Skeletal muscle satellite cell (primary cell): ENCODE measurements at regions not wholly inside any gene's neighbourhood (a gene's known extent, or its start where the extent isn't known, plus 50 kb on each side); places are given as distances from the start of the nearest gene placed in this dataset.
A peak's percentile ranks its signal among the peaks of the same experiment; 100 is the strongest.
"Not testable (repeated sequence)": the region's sequence is repeated elsewhere in the genome, so short reads cannot be mapped to it uniquely, and the experiment has no call there.

Experiments used
- H3K27me3 ChIP-seq: 2 replicates; pipeline ENCODE4 v1.7.0; 2013; ENCODE audit warnings: low read length; ENCODE audit not compliant: control insufficient read depth, insufficient read depth
- H3K36me3 ChIP-seq: 2 replicates; pipeline ENCODE4 v1.7.0; 2013; ENCODE audit warnings: mild to moderate bottlenecking, control low read depth, low read length; ENCODE audit not compliant: insufficient read depth
- H3K4me1 ChIP-seq: 2 replicates; pipeline ENCODE4 v1.7.0; 2013; ENCODE audit warnings: low read length; ENCODE audit not compliant: control insufficient read depth, insufficient read depth
- H3K4me2 ChIP-seq: 2 replicates; pipeline ENCODE4 v1.7.0; 2013; ENCODE audit warnings: mild to moderate bottlenecking, low read length
- H3K4me3 ChIP-seq: 2 replicates; pipeline ENCODE4 v1.7.0; 2013; ENCODE audit warnings: low read length
- H3K9ac ChIP-seq: 2 replicates; pipeline ENCODE4 v1.7.0; 2013; ENCODE audit warnings: mild to moderate bottlenecking, low read depth, low read length, moderate library complexity
- H3K9me3 ChIP-seq: replicated peaks from 2 replicates; pipeline ENCODE4 v1.7.0; 2013; ENCODE audit warnings: mild to moderate bottlenecking, control low read depth, low read length

- no peak overlapping the region for H3K9ac ChIP-seq
These were observed 683.7 kb upstream of the SALL1 start for GRCh38 chr16:51834794-51835193.

GRCh38 chr16:51834133-51834532 is 683.1 kb upstream of the SALL1 start:
- no peaks in the 10 kb centered on the region for H3K36me3 ChIP-seq
- peaks cover 3% of the 10 kb centered on the region for H3K4me1 ChIP-seq
- H3K4me2 ChIP-seq: peak overlapping the region; percentile 53
- H3K9me3 ChIP-seq: no peaks in the 10 kb centered on the region
- H3K27me3 ChIP-seq: no peaks in the 10 kb centered on the region
- peak overlapping the region; percentile 34 for H3K9ac ChIP-seq
- no peak overlapping the region for H3K4me3 ChIP-seq

More at GRCh38 chr16:51834794-51835193, 683.7 kb upstream of the SALL1 start:
- H3K4me3 ChIP-seq: no peak overlapping the region
- peak overlapping the region; percentile 53 for H3K4me2 ChIP-seq
- no peaks in the 10 kb centered on the region for H3K9me3 ChIP-seq
- peaks cover 3% of the 10 kb centered on the region for H3K4me1 ChIP-seq
- H3K27me3 ChIP-seq: no peaks in the 10 kb centered on the region
- no peaks in the 10 kb centered on the region for H3K36me3 ChIP-seq

GRCh38 chr16:51831595-51832367 is 680.7 kb upstream of the SALL1 start:
- Histone ChIP-seq H3K4me3 (no peak overlapping the region), H3K9ac (no peak overlapping the region)

GRCh38 chr16:51831034-51831433 is 680.0 kb upstream of the SALL1 start:
- not testable (repeated sequence) for H3K9ac ChIP-seq, H3K9me3 ChIP-seq, H3K4me2 ChIP-seq, H3K4me1 ChIP-seq, H3K36me3 ChIP-seq, H3K4me3 ChIP-seq, H3K27me3 ChIP-seq

More at GRCh38 chr16:51831595-51832367, 680.7 kb upstream of the SALL1 start:
- H3K36me3 ChIP-seq: no peaks in the 10 kb centered on the region
- no peak overlapping the region for H3K4me2 ChIP-seq
- H3K4me1 ChIP-seq: peaks cover 3% of the 10 kb centered on the region
- H3K9me3 ChIP-seq: no peaks in the 10 kb centered on the region
- no peaks in the 10 kb centered on the region for H3K27me3 ChIP-seq

GRCh38 chr16:51825779-51826178 is 674.7 kb upstream of the SALL1 start:
- Histone ChIP-seq H3K36me3 (no peaks in the 10 kb centered on the region), H3K4me2 (no peak overlapping the region), H3K4me3 (no peak overlapping the region), H3K4me1 (no peaks in the 10 kb centered on the region), H3K27me3 (no peaks in the 10 kb centered on the region), H3K9ac (no peak overlapping the region), H3K9me3 (no peaks in the 10 kb centered on the region)

- Histone ChIP-seq H3K9ac (no peak overlapping the region), H3K4me1 (no peaks in the 10 kb centered on the region), H3K9me3 (no peaks in the 10 kb centered on the region), H3K36me3 (no peaks in the 10 kb centered on the region), H3K4me3 (no peak overlapping the region), H3K27me3 (no peaks in the 10 kb centered on the region), H3K4me2 (no peak overlapping the region)
These were observed 671.4 kb upstream of the SALL1 start for GRCh38 chr16:51822471-51822870.

GRCh38 chr16:51821527-51821926 is 670.5 kb upstream of the SALL1 start:
- no peaks in the 10 kb centered on the region for H3K9me3 ChIP-seq
- H3K4me1 ChIP-seq: no peaks in the 10 kb centered on the region
- H3K36me3 ChIP-seq: no peaks in the 10 kb centered on the region
- no peak overlapping the region for H3K9ac ChIP-seq
- no peaks in the 10 kb centered on the region for H3K27me3 ChIP-seq
- H3K4me3 ChIP-seq: no peak overlapping the region
- no peak overlapping the region for H3K4me2 ChIP-seq

GRCh38 chr16:51820176-51820575 is 669.1 kb upstream of the SALL1 start:
- Histone ChIP-seq H3K9me3 (no peaks in the 10 kb centered on the region), H3K4me3 (no peak overlapping the region), H3K9ac (no peak overlapping the region), H3K27me3 (no peaks in the 10 kb centered on the region), H3K4me1 (no peaks in the 10 kb centered on the region), H3K4me2 (no peak overlapping the region), H3K36me3 (no peaks in the 10 kb centered on the region)

- no peak overlapping the region for H3K4me2 ChIP-seq
- H3K36me3 ChIP-seq: no peaks in the 10 kb centered on the region
- no peaks in the 10 kb centered on the region for H3K4me1 ChIP-seq
- H3K27me3 ChIP-seq: no peaks in the 10 kb centered on the region
- no peaks in the 10 kb centered on the region for H3K9me3 ChIP-seq
- no peak overlapping the region for H3K4me3 ChIP-seq
- no peak overlapping the region for H3K9ac ChIP-seq
These were observed 667.4 kb upstream of the SALL1 start for GRCh38 chr16:51818342-51818944.

GRCh38 chr16:51816929-51817328 is 665.9 kb upstream of the SALL1 start:
- H3K4me2 ChIP-seq: no peak overlapping the region
- H3K9ac ChIP-seq: no peak overlapping the region
- H3K36me3 ChIP-seq: no peaks in the 10 kb centered on the region
- no peaks in the 10 kb centered on the region for H3K27me3 ChIP-seq
- no peaks in the 10 kb centered on the region for H3K9me3 ChIP-seq
- no peaks in the 10 kb centered on the region for H3K4me1 ChIP-seq
- no peak overlapping the region for H3K4me3 ChIP-seq

GRCh38 chr16:51815523-51815922 is 664.5 kb upstream of the SALL1 start:
- no peak overlapping the region for H3K4me2 ChIP-seq
- no peak overlapping the region for H3K9ac ChIP-seq
- no peaks in the 10 kb centered on the region for H3K27me3 ChIP-seq
- H3K4me1 ChIP-seq: no peaks in the 10 kb centered on the region
- H3K36me3 ChIP-seq: no peaks in the 10 kb centered on the region
- no peak overlapping the region for H3K4me3 ChIP-seq
- no peaks in the 10 kb centered on the region for H3K9me3 ChIP-seq

GRCh38 chr16:51814617-51815016 is 663.5 kb upstream of the SALL1 start:
- H3K27me3 ChIP-seq: no peaks in the 10 kb centered on the region
- no peaks in the 10 kb centered on the region for H3K9me3 ChIP-seq
- H3K9ac ChIP-seq: no peak overlapping the region
- H3K4me1 ChIP-seq: no peaks in the 10 kb centered on the region
- no peak overlapping the region for H3K4me2 ChIP-seq
- H3K36me3 ChIP-seq: no peaks in the 10 kb centered on the region
- no peak overlapping the region for H3K4me3 ChIP-seq
